Esophagus muscularis mucosa (tissue), 3 donors: ENCODE measurements at regions not wholly inside any gene's neighbourhood (a gene's known extent, or its start where the extent isn't known, plus 50 kb on each side); places are given as distances from the start of the nearest gene placed in this dataset.

Source experiments
- POLR2A ChIP-seq: fragments of 450-650 bp; IDR thresholded peaks from one replicate; pipeline ENCODE4 v1.6.1; 2017; ENCODE audit warnings: antibody characterized with exemption, moderate library complexity, mild to moderate bottlenecking, low read depth
- POLR2AphosphoS5 ChIP-seq, 2 donors: sonication (generic); formaldehyde crosslinking; IDR thresholded peaks; one replicate each; pipeline ENCODE4 v1.6.1; 2017; ENCODE audit warnings: antibody characterized with exemption in 2 of 2
- TF ChIP-seq, protein P1 (sequence below), 3 experiments: fragments of 200-600 bp in 2 of 3; fragments of 450-650 bp in 1 of 3; sonication (generic) in 2 of 3; IDR thresholded peaks; one replicate each; pipeline ENCODE4 v1.5.1; 2017 to 2019; ENCODE audit warnings: antibody characterized with exemption in 3 of 3, mild to moderate bottlenecking in 2 of 3, moderate library complexity in 1 of 3

GRCh38 chr22:47750086-47750485 is 987.6 kb downstream of the TBC1D22A start:
- TF ChIP-seq POLR2A (no peak), POLR2AphosphoS5 (IDR thresholded peaks at IDR 0.05) (no peak)
- TF ChIP-seq, protein P1, sequence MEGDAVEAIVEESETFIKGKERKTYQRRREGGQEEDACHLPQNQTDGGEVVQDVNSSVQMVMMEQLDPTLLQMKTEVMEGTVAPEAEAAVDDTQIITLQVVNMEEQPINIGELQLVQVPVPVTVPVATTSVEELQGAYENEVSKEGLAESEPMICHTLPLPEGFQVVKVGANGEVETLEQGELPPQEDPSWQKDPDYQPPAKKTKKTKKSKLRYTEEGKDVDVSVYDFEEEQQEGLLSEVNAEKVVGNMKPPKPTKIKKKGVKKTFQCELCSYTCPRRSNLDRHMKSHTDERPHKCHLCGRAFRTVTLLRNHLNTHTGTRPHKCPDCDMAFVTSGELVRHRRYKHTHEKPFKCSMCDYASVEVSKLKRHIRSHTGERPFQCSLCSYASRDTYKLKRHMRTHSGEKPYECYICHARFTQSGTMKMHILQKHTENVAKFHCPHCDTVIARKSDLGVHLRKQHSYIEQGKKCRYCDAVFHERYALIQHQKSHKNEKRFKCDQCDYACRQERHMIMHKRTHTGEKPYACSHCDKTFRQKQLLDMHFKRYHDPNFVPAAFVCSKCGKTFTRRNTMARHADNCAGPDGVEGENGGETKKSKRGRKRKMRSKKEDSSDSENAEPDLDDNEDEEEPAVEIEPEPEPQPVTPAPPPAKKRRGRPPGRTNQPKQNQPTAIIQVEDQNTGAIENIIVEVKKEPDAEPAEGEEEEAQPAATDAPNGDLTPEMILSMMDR (IDR thresholded peaks at IDR 0.05): no peak
